ENCODE measurements at regions not wholly inside any gene's neighbourhood (a gene's known extent, or its start where the extent isn't known, plus 50 kb on each side); places are given as distances from the start of the nearest gene placed in this dataset.

DNA sequence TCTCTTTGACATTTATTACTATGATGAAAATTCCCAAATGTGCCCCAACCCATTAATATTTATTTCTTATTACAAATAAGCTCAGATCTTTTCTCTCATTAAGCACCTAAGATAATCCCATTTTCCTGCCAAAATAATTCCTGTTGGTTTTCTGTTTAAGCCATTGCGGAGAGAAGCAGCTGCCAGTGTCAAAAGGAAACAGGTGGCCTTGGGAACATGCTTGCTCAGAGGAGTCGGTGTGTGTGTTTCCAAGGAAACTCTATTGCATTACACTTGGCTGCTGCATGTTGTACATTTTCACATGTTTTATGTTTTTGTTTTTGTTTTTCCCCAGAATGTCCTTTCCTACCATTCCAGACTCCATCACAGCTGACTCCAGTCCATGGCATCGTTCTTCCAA lies 56.4 kb downstream of the CD24 start:
- Histone ChIP-seq H2BK15ac (ENCODE audit: low read depth, poor library complexity, severe bottlenecking) (no peak overlapping the region), H3K14ac (ENCODE audit: low read length in 2 of 2) (no peak overlapping the region), H3K4me2 (ENCODE audit: low read length, poor library complexity, severe bottlenecking) (no peak overlapping the region), H2BK12ac (ENCODE audit: low read length in 2 of 2) (no peak overlapping the region), H3K4ac (ENCODE audit: low read depth in 1 of 2, low read length in 2 of 2) (no peak overlapping the region), H2AK5ac (ENCODE audit: low read length, severe bottlenecking) (no peak overlapping the region), H3K27me3 (ENCODE audit: control insufficient read depth in 1 of 2, insufficient read depth in 1 of 2, low read length in 2 of 2) (peaks cover 3 to 20% of the 10 kb centered on the region in 2 experiments), H3K36me3 (ENCODE audit: control insufficient read depth in 1 of 2, insufficient read depth in 2 of 2, low read depth in 1 of 2, low read length in 2 of 2) (no peaks in the 10 kb centered on the region), H3K9ac (ENCODE audit: low read length) (no peak overlapping the region), H3K27ac (ENCODE audit: low read length, poor library complexity, severe bottlenecking) (no peak overlapping the region), H3K9me3 (ENCODE audit: control insufficient read depth, low read length) (no peaks in the 10 kb centered on the region), H4K91ac (ENCODE audit: low read length) (no peak overlapping the region), H2BK120ac (ENCODE audit: low read depth, low read length) (no peak overlapping the region), H2AFZ (ENCODE audit: low read depth, low read length) (no peak overlapping the region), H2BK5ac (ENCODE audit: low read depth, low read length, poor library complexity, severe bottlenecking) (no peak overlapping the region), H4K8ac (ENCODE audit: low read length) (no peak overlapping the region), H3K23ac (ENCODE audit: low read length in 2 of 2) (no peak overlapping the region), H3K18ac (ENCODE audit: low read depth in 1 of 2, low read length in 2 of 2) (no peak overlapping the region), H3K79me1 (replicated peaks; ENCODE audit: low read length, poor library complexity, severe bottlenecking) (no peaks in the 10 kb centered on the region), H3K4me1 (ENCODE audit: control insufficient read depth, insufficient read depth, low read depth, low read length) (no peaks in the 10 kb centered on the region), H3K4me3 (ENCODE audit: insufficient read depth in 1 of 2, low read depth in 1 of 2, low read length in 2 of 2) (no peak overlapping the region)
- no peak for DNase-seq
- WGBS = 81% methylated on average over 3 of the region's 3 CpGs

DNA sequence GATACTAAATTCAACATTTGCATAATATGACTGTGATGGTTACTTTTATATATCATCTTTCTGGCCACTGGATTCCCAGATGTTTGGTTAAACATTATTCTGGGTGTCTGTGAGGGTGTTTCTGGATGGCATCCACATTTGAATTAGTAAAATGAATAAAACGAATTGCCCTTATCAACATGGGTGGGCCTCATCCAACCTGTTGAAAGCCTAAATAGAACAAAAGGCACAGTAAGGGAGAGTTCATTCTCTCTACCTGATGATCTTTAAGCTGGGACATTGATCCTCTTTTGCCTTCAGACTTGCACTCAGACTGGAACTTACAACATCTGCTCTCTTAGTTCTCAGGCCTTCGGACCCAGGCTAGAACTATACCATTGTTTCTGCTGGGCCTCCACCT lies 57.6 kb downstream of the CD24 start:
- Histone ChIP-seq H3K4me3 (ENCODE audit: insufficient read depth in 1 of 2, low read depth in 1 of 2, low read length in 2 of 2) (no peak overlapping the region), H2BK15ac (ENCODE audit: low read depth, poor library complexity, severe bottlenecking) (no peak overlapping the region)

GRCh38 chr6:106913676-106914280 lies 60.8 kb downstream of the CD24 start:
- Histone ChIP-seq H3K4me2 (ENCODE audit: low read length, poor library complexity, severe bottlenecking) (no peak overlapping the region), H3K14ac (ENCODE audit: low read length in 2 of 2) (no peak overlapping the region), H3K9ac (ENCODE audit: low read length) (no peak overlapping the region), H3K4me3 (ENCODE audit: insufficient read depth in 1 of 2, low read depth in 1 of 2, low read length in 2 of 2) (no peak overlapping the region), H3K18ac (ENCODE audit: low read depth in 1 of 2, low read length in 2 of 2) (no peak overlapping the region), H3K27ac (ENCODE audit: low read length, poor library complexity, severe bottlenecking) (no peak overlapping the region), H3K79me1 (replicated peaks; ENCODE audit: low read length, poor library complexity, severe bottlenecking) (no peaks in the 10 kb centered on the region), H4K8ac (ENCODE audit: low read length) (no peak overlapping the region), H3K36me3 (ENCODE audit: control insufficient read depth in 1 of 2, insufficient read depth in 2 of 2, low read depth in 1 of 2, low read length in 2 of 2) (no peaks in the 10 kb centered on the region), H2AK5ac (ENCODE audit: low read length, severe bottlenecking) (no peak overlapping the region), H2BK120ac (ENCODE audit: low read depth, low read length) (no peak overlapping the region), H2BK15ac (ENCODE audit: low read depth, poor library complexity, severe bottlenecking) (no peak overlapping the region), H2BK12ac (ENCODE audit: low read length in 2 of 2) (no peak overlapping the region), H3K9me3 (ENCODE audit: control insufficient read depth, low read length) (no peaks in the 10 kb centered on the region), H3K23ac (ENCODE audit: low read length in 2 of 2) (no peak overlapping the region), H3K4me1 (ENCODE audit: control insufficient read depth, insufficient read depth, low read depth, low read length) (no peaks in the 10 kb centered on the region), H2BK5ac (ENCODE audit: low read depth, low read length, poor library complexity, severe bottlenecking) (no peak overlapping the region), H3K27me3 (ENCODE audit: control insufficient read depth in 1 of 2, insufficient read depth in 1 of 2, low read length in 2 of 2) (peaks cover 0 to 6% of the 10 kb centered on the region in 2 experiments), H3K4ac (ENCODE audit: low read depth in 1 of 2, low read length in 2 of 2) (no peak overlapping the region), H4K91ac (ENCODE audit: low read length) (no peak overlapping the region), H2AFZ (ENCODE audit: low read depth, low read length) (no peak overlapping the region)
- no peak for DNase-seq
- 86% methylated on average over 1 of the region's 5 CpGs for WGBS

More for the DNA sequence above, 57.6 kb downstream of the CD24 start:
- Histone ChIP-seq H4K91ac (ENCODE audit: low read length) (no peak overlapping the region), H3K9ac (ENCODE audit: low read length) (no peak overlapping the region), H2BK120ac (ENCODE audit: low read depth, low read length) (no peak overlapping the region), H3K27me3 (ENCODE audit: control insufficient read depth in 1 of 2, insufficient read depth in 1 of 2, low read length in 2 of 2) (peaks cover 3 to 16% of the 10 kb centered on the region in 2 experiments), H3K4me2 (ENCODE audit: low read length, poor library complexity, severe bottlenecking) (no peak overlapping the region), H4K8ac (ENCODE audit: low read length) (no peak overlapping the region), H3K27ac (ENCODE audit: low read length, poor library complexity, severe bottlenecking) (no peak overlapping the region), H2AFZ (ENCODE audit: low read depth, low read length) (no peak overlapping the region), H3K79me1 (replicated peaks; ENCODE audit: low read length, poor library complexity, severe bottlenecking) (no peaks in the 10 kb centered on the region), H3K14ac (ENCODE audit: low read length in 2 of 2) (no peak overlapping the region), H3K9me3 (ENCODE audit: control insufficient read depth, low read length) (no peaks in the 10 kb centered on the region), H3K18ac (ENCODE audit: low read depth in 1 of 2, low read length in 2 of 2) (no peak overlapping the region), H3K4me1 (ENCODE audit: control insufficient read depth, insufficient read depth, low read depth, low read length) (no peaks in the 10 kb centered on the region), H3K36me3 (ENCODE audit: control insufficient read depth in 1 of 2, insufficient read depth in 2 of 2, low read depth in 1 of 2, low read length in 2 of 2) (no peaks in the 10 kb centered on the region), H3K4ac (ENCODE audit: low read depth in 1 of 2, low read length in 2 of 2) (no peak overlapping the region), H2BK5ac (ENCODE audit: low read depth, low read length, poor library complexity, severe bottlenecking) (no peak overlapping the region), H2BK12ac (ENCODE audit: low read length in 2 of 2) (no peak overlapping the region), H3K23ac (ENCODE audit: low read length in 2 of 2) (no peak overlapping the region), H2AK5ac (ENCODE audit: low read length, severe bottlenecking) (no peak overlapping the region)
- DNase-seq = no peak
- WGBS = 85% methylated on average over 2 of the region's 2 CpGs

DNA sequence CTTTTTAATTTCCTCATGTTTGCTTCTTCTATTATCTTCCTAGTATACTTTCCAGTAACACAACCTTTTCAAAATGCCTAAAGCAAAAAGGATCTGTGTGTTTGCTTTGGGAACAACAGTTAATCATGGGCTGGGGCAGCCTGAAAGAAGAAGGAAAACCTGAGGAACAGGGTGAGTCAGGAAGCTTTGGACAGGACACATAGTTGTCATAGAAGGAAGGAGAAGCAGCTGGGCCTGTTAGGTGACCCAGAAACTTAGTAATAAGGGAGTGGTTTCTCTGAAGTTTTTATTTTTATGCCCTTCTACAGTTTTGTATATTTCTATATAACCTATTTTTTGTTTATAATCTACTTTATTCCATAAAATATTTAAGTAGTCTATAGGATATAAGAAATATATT lies 61.4 kb downstream of the CD24 start:
- no peaks in the 10 kb centered on the region for H3K27me3 ChIP-seq (ENCODE audit: control insufficient read depth in 1 of 2, insufficient read depth in 1 of 2, low read length in 2 of 2)
- no peak overlapping the region for H2AFZ ChIP-seq (ENCODE audit: low read depth, low read length)
- H4K91ac ChIP-seq (ENCODE audit: low read length) = no peak overlapping the region
- no peak overlapping the region for H3K18ac ChIP-seq (ENCODE audit: low read depth in 1 of 2, low read length in 2 of 2)
- no peak overlapping the region for H2BK5ac ChIP-seq (ENCODE audit: low read depth, low read length, poor library complexity, severe bottlenecking)
- no peak overlapping the region for H2BK12ac ChIP-seq (ENCODE audit: low read length in 2 of 2)
- DNase-seq = no peak
- no peak overlapping the region for H3K9ac ChIP-seq (ENCODE audit: low read length)
- no peaks in the 10 kb centered on the region for H3K4me1 ChIP-seq (ENCODE audit: control insufficient read depth, insufficient read depth, low read depth, low read length)
- H2BK120ac ChIP-seq (ENCODE audit: low read depth, low read length) = no peak overlapping the region
- no peak overlapping the region for H2AK5ac ChIP-seq (ENCODE audit: low read length, severe bottlenecking)
- H2BK15ac ChIP-seq (ENCODE audit: low read depth, poor library complexity, severe bottlenecking) = no peak overlapping the region
- no peak overlapping the region for H3K4me3 ChIP-seq (ENCODE audit: insufficient read depth in 1 of 2, low read depth in 1 of 2, low read length in 2 of 2)
- H3K4ac ChIP-seq (ENCODE audit: low read depth in 1 of 2, low read length in 2 of 2) = no peak overlapping the region
- H3K27ac ChIP-seq (ENCODE audit: low read length, poor library complexity, severe bottlenecking) = no peak overlapping the region
- H3K9me3 ChIP-seq (ENCODE audit: control insufficient read depth, low read length) = no peaks in the 10 kb centered on the region
- no peaks in the 10 kb centered on the region for H3K36me3 ChIP-seq (ENCODE audit: control insufficient read depth in 1 of 2, insufficient read depth in 2 of 2, low read depth in 1 of 2, low read length in 2 of 2)
- H3K79me1 ChIP-seq (replicated peaks; ENCODE audit: low read length, poor library complexity, severe bottlenecking) = no peaks in the 10 kb centered on the region
- no peak overlapping the region for H3K23ac ChIP-seq (ENCODE audit: low read length in 2 of 2)
- H4K8ac ChIP-seq (ENCODE audit: low read length) = no peak overlapping the region
- no peak overlapping the region for H3K14ac ChIP-seq (ENCODE audit: low read length in 2 of 2)
- H3K4me2 ChIP-seq (ENCODE audit: low read length, poor library complexity, severe bottlenecking) = no peak overlapping the region
